Loucy (cell line): ENCODE measurements at regions not wholly inside any gene's neighbourhood (a gene's known extent, or its start where the extent isn't known, plus 50 kb on each side); places are given as distances from the start of the nearest gene placed in this dataset.

ENCODE experiments used
- H2AFZ ChIP-seq: fragments of 200-600 bp; sonication (generic); 2 replicates; pipeline ENCODE4 v1.6.0; 2016; ENCODE audit warnings: antibody characterized with exemption, mild to moderate bottlenecking, low read length, moderate library complexity
- H3F3A ChIP-seq: fragments of 200-600 bp; 2 replicates; pipeline ENCODE4 v1.6.0; 2016; ENCODE audit warnings: antibody characterized with exemption, low read depth, mild to moderate bottlenecking
- H3K27me3 ChIP-seq: fragments of 200-600 bp; sonication (generic); 2 replicates; pipeline ENCODE4 v1.6.1; 2014; ENCODE audit warnings: low read length, mild to moderate bottlenecking; ENCODE audit not compliant: insufficient read depth, poor library complexity, severe bottlenecking
- H3K36me3 ChIP-seq: fragments of 200-600 bp; sonication (generic); 2 replicates; pipeline ENCODE4 v1.6.1; 2016; ENCODE audit warnings: low read length; ENCODE audit not compliant: insufficient read depth
- H3K4me1 ChIP-seq: fragments of 200-600 bp; sonication (generic); 2 replicates; pipeline ENCODE4 v1.5.1; 2014; ENCODE audit warnings: low read length, mild to moderate bottlenecking; ENCODE audit not compliant: insufficient read depth, poor library complexity, severe bottlenecking
- H3K4me2 ChIP-seq: fragments of 200-600 bp; sonication (generic); 2 replicates; pipeline ENCODE4 v1.6.0; 2014; ENCODE audit warnings: antibody characterized with exemption, low read length, low read depth, mild to moderate bottlenecking; ENCODE audit not compliant: poor library complexity, severe bottlenecking
- H3K4me3 ChIP-seq: fragments of 200-600 bp; sonication (generic); 2 replicates; pipeline ENCODE4 v1.5.1; 2014; ENCODE audit warnings: low read length, mild to moderate bottlenecking, mixed read lengths; ENCODE audit not compliant: poor library complexity, severe bottlenecking
- H3K79me2 ChIP-seq: fragments of 200-600 bp; sonication (generic); 2 replicates; pipeline ENCODE4 v1.6.1; 2014; ENCODE audit warnings: low read length; ENCODE audit not compliant: insufficient read depth
- H3K9ac ChIP-seq: fragments of 200-600 bp; sonication (generic); 2 replicates; pipeline ENCODE4 v1.6.0; 2014; ENCODE audit warnings: mild to moderate bottlenecking, low read depth, low read length, moderate library complexity; ENCODE audit not compliant: poor library complexity, severe bottlenecking
- H3K9me2 ChIP-seq: fragments of 200-600 bp; sonication (generic); replicated peaks from 2 replicates; pipeline ENCODE4 v1.6.1; 2016; ENCODE audit warnings: low read depth, low read length, mixed read lengths
- H3K9me3 ChIP-seq: fragments of 200-600 bp; sonication (generic); 2 replicates; pipeline ENCODE4 v1.6.1; 2014; ENCODE audit warnings: mild to moderate bottlenecking, antibody characterized with exemption, low read length, low read depth; ENCODE audit not compliant: insufficient read depth
- H4K20me1 ChIP-seq: fragments of 200-600 bp; sonication (generic); 2 replicates; pipeline ENCODE4 v1.6.0; 2014; ENCODE audit warnings: antibody characterized with exemption, low read length, mild to moderate bottlenecking; ENCODE audit not compliant: insufficient read depth, poor library complexity, severe bottlenecking
- EZH2phosphoT487 ChIP-seq: fragments of 200-600 bp; IDR thresholded peaks from 2 replicates; pipeline ENCODE4 v1.6.1; 2018; ENCODE audit warnings: antibody characterized with exemption, mild to moderate bottlenecking, moderate library complexity, borderline replicate concordance
- TF ChIP-seq, protein P1 (sequence below): fragments of 200-600 bp; sonication (generic); conservative IDR thresholded peaks from 2 replicates; pipeline ENCODE4 v1.5.1; 2014; ENCODE audit warnings: mild to moderate bottlenecking, antibody characterized with exemption, low read length

DNA sequence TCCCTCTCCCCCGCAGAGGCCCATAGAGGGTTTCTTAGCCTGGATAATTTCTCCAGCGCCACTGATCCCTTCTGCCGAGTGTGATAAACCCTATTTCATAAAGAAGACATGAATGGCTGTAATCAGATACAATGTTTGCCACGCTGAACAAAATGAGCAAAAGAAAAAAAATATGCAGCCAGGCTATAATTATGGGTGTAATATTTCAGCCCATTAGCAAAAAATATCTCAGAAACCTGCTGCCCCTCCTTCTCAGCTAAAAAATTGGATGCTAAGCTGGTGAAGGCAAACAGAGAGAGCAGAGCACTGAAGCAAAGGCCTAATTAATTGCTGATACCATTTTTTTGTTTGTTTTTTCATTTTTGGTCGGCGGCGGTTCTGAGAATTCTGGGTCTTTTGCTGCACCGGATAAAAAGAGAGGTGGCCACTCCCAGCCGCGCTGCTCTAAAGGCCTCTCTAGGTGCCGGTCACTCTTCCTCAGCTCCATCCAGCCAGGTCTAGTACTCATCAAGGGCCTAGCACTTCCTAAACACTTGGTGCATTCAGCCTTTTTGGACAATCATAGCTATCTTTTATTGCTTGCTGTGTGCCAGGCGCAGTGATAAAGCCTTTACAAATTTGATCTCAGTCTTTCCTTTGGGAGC, 128.7 kb upstream of the TLE3 start:
- Histone ChIP-seq H3F3A (no peaks in the 10 kb centered on the region), H3K79me2 (no peaks in the 10 kb centered on the region), H3K9me3 (0 out of 2 replicates have a peak, but pooled peaks cover 2% of the 10 kb centered on the region), H4K20me1 (no peaks in the 10 kb centered on the region), H2AFZ (no peak overlapping the region), H3K4me2 (no peak overlapping the region), H3K36me3 (no peaks in the 10 kb centered on the region), H3K4me3 (no peak overlapping the region), H3K27me3 (no peaks in the 10 kb centered on the region), H3K9ac (no peak overlapping the region), H3K9me2 (no peaks in the 10 kb centered on the region), H3K4me1 (no peaks in the 10 kb centered on the region)
- no peak for TF ChIP-seq EZH2phosphoT487
- TF ChIP-seq, protein P1, sequence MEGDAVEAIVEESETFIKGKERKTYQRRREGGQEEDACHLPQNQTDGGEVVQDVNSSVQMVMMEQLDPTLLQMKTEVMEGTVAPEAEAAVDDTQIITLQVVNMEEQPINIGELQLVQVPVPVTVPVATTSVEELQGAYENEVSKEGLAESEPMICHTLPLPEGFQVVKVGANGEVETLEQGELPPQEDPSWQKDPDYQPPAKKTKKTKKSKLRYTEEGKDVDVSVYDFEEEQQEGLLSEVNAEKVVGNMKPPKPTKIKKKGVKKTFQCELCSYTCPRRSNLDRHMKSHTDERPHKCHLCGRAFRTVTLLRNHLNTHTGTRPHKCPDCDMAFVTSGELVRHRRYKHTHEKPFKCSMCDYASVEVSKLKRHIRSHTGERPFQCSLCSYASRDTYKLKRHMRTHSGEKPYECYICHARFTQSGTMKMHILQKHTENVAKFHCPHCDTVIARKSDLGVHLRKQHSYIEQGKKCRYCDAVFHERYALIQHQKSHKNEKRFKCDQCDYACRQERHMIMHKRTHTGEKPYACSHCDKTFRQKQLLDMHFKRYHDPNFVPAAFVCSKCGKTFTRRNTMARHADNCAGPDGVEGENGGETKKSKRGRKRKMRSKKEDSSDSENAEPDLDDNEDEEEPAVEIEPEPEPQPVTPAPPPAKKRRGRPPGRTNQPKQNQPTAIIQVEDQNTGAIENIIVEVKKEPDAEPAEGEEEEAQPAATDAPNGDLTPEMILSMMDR, result no peak

DNA sequence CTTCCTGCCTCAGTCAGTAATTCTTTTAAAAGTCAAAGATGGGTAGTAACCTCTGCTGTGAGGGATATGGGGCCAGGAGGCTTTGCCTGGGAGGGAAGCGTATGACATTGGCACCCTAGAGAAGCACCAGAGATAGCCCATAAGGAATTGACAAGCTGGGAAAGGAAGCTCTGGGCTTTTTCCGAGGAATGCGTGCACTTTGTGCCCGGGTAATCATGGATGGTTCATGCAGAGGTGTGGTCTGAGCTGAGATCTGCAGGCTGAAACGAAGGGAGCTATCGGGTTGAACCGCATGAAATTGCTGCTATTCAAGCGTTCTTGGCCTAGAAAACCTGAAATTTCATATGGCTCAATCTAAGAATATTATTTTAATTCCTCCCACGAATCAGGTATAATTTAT, 127.7 kb upstream of the TLE3 start:
- Histone ChIP-seq H4K20me1 (no peaks in the 10 kb centered on the region), H3K9me2 (no peaks in the 10 kb centered on the region), H3K79me2 (no peaks in the 10 kb centered on the region), H3K36me3 (no peaks in the 10 kb centered on the region), H3K9ac (no peak overlapping the region), H3F3A (no peaks in the 10 kb centered on the region), H2AFZ (no peak overlapping the region), H3K4me3 (no peak overlapping the region), H3K4me2 (no peak overlapping the region), H3K27me3 (no peaks in the 10 kb centered on the region), H3K9me3 (no peaks in the 10 kb centered on the region), H3K4me1 (no peaks in the 10 kb centered on the region)
- TF ChIP-seq, protein P1, result no peak
- TF ChIP-seq EZH2phosphoT487, result no peak

DNA sequence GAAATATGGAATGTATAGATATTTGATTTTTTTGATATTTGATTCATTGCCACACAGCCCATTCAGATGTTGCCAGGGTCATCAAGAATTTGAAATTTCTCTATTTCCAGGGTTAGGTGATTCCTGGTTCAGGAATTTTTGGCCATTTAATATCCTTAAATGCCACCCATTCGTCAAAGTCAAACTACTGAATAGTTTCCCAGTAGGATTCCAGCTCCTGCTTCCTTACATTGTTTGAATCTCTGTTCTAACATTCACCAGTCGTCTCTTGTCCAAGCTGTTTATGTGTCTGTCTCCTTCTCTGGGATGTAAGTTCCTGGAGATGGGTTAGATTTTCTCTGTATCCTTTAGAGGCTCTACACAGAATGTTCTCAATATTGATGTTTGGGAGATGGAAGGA, 124.9 kb upstream of the TLE3 start:
- no peaks in the 10 kb centered on the region for H3K9me2 ChIP-seq
- H3K79me2 ChIP-seq, result no peaks in the 10 kb centered on the region
- H3K36me3 ChIP-seq, result no peaks in the 10 kb centered on the region
- H3K27me3 ChIP-seq, result no peaks in the 10 kb centered on the region
- H3F3A ChIP-seq, result no peaks in the 10 kb centered on the region
- no peak overlapping the region for H2AFZ ChIP-seq
- no peaks in the 10 kb centered on the region for H4K20me1 ChIP-seq
- H3K9me3 ChIP-seq, result no peaks in the 10 kb centered on the region
- H3K4me3 ChIP-seq, result no peak overlapping the region
- H3K9ac ChIP-seq, result no peak overlapping the region
- no peak for TF ChIP-seq EZH2phosphoT487
- TF ChIP-seq, protein P1, result no peak
- H3K4me1 ChIP-seq, result peaks cover 18% of the 10 kb centered on the region
- H3K4me2 ChIP-seq, result no peak overlapping the region
